ENCODE measurements at regions not wholly inside any gene's neighbourhood (a gene's known extent, or its start where the extent isn't known, plus 50 kb on each side); places are given as distances from the start of the nearest gene placed in this dataset.

DNA sequence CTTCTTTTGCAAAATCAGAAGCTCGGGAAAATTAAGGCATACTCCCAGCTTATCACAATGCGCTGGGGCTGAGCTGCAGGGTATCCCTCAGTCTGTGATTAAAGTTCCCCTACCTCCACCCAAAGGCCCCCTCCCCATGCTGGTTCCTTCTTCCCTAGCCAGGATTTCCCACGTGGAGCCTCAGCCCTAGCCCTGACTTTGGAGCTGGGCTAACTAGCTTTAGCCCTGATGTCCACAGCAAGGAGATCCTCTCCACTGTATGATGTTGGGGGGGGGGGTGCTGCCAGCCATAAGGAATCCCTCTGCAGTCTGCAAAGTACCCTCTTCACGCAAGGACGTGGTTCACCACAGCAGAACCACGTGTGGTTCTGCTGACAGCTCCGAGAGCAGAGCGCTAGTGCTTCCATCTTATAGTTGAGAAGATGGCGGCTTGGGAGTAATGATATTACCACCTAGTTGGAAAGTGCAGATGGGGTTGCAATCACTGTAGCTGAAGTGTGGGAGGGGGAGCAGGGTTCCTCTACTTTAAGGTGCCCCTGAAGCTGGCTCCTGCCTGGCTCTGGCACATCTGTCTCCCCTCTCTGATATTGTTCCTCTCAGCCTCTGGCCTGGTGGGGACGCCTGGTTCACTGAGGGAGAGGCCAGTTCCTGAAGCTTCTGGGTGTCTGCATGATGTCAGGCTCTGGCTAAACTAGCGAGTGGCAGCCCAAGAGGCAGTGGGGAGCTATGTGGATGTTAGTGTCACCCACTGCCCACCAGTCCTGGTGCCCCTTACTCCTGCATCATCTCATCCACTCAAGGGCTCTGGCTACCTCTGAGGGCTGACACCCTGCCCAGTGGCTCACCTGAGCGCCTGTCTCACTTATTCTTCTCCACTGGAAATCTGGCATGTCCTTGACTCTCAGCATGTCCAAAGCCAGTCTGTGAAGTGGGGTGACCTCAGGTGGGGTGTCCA, 270.7 kb downstream of the RPS24 start:
- Histone ChIP-seq H4K20me1 (ENCODE audit: insufficient read depth) (no peaks in the 10 kb centered on the region), H3K36me3 (replicated peaks in 1 of 2; ENCODE audit: control insufficient read depth in 1 of 2, insufficient read depth in 2 of 2, low read length in 1 of 2) (no peaks in the 10 kb centered on the region), H3K4me1 (ENCODE audit: control insufficient read depth in 1 of 2, insufficient read depth in 2 of 2, low read depth in 1 of 2, low read length in 1 of 2) (peaks cover 15 to 41% of the 10 kb centered on the region in 2 experiments; a peak in 3 of 4 replicates), H3K4me3 (ENCODE audit: low read depth in 2 of 2, low read length in 1 of 2) (no peak overlapping the region), H3K9me2 (no peaks in the 10 kb centered on the region), H3K27me3 (ENCODE audit: insufficient read depth) (no peaks in the 10 kb centered on the region), H3K4me2 (no peak overlapping the region), H3K9ac (no peak overlapping the region), H2AFZ (ENCODE audit: low read depth) (0 out of 2 replicates have a peak overlapping the region, but pooled peaks have one; percentile 69), H3K79me2 (ENCODE audit: insufficient read depth) (no peaks in the 10 kb centered on the region), H3K27ac (ENCODE audit: low read depth in 2 of 2, low read length in 1 of 2) (peak overlapping the region in 1 of 2 experiments; percentile 92; a peak in 2 of 4 replicates), H3K9me3 (no peaks in the 10 kb centered on the region), H3F3A (replicated peaks; ENCODE audit: insufficient read depth) (no peaks in the 10 kb centered on the region)
- no peak for TF ChIP-seq SMC3 (IDR thresholded peaks at IDR 0.05; ENCODE audit: low read depth, low read length)
- no peak for TF ChIP-seq FOXM1 (IDR thresholded peaks at IDR 0.05; ENCODE audit: low read depth)
- TF ChIP-seq GABPA (IDR thresholded peaks at IDR 0.05; ENCODE audit: low read depth) = no peak
- 90% methylated on average over 9 of the region's 12 CpGs for WGBS (ENCODE audit: low lambda C conversion rate)
- POLR2A ChIA-PET = interaction anchor here (0.5 to 1.7 kb wide), 2 partner anchors 103 to 130 kb away, joined by 3 to 5 read pairs; no protein-coding TSS in a partner anchor
- CTCF ChIA-PET = interaction anchor here (0.6 to 5.4 kb wide), 26 partner anchors 9 to 891 kb away, joined by 3 to 67 read pairs (median 4); no protein-coding TSS in a partner anchor
- no peak for DNase-seq

DNA sequence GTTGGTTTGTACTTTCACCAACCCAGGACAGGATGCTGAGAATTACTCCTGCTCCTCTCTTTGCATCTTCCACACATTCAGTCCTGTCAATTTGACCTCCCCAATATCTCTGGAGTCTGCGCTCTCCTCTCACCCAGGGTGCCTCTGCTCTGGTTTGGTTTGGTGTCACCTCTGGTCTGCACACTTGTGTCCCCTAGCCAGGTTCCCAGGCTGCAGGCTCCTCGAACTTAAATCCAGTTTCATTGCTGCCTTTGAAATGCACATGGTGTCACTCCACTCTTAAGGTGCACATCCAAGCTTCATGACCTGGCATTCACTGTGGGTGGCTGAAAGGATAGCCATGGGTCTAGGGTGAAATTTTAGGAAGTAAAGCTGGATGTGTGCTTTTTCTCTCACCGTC, 271.6 kb downstream of the RPS24 start:
- POLR2A ChIA-PET = interaction anchor here (0.8 to 1.7 kb wide), 3 partner anchors 102 to 668 kb away, joined by 3 to 5 read pairs (median 5); no protein-coding TSS in a partner anchor
- Histone ChIP-seq H3K4me1 (ENCODE audit: control insufficient read depth in 1 of 2, insufficient read depth in 2 of 2, low read depth in 1 of 2, low read length in 1 of 2) (peaks cover 15 to 41% of the 10 kb centered on the region in 2 experiments; a peak in 3 of 4 replicates), H3K4me3 (ENCODE audit: low read depth in 2 of 2, low read length in 1 of 2) (no peak overlapping the region), H3K4me2 (no peak overlapping the region), H3K9me2 (no peaks in the 10 kb centered on the region), H3F3A (replicated peaks; ENCODE audit: insufficient read depth) (no peaks in the 10 kb centered on the region), H3K79me2 (ENCODE audit: insufficient read depth) (no peaks in the 10 kb centered on the region), H3K27me3 (ENCODE audit: insufficient read depth) (no peaks in the 10 kb centered on the region), H2AFZ (ENCODE audit: low read depth) (no peak overlapping the region), H3K9ac (no peak overlapping the region), H3K27ac (ENCODE audit: low read depth in 2 of 2, low read length in 1 of 2) (no peak overlapping the region; a peak in 1 of 4 replicates), H3K9me3 (no peaks in the 10 kb centered on the region), H4K20me1 (ENCODE audit: insufficient read depth) (no peaks in the 10 kb centered on the region), H3K36me3 (replicated peaks in 1 of 2; ENCODE audit: control insufficient read depth in 1 of 2, insufficient read depth in 2 of 2, low read length in 1 of 2) (no peaks in the 10 kb centered on the region)
- 87% methylated on average over 3 of the region's 3 CpGs for WGBS (ENCODE audit: low lambda C conversion rate)
- no peak for TF ChIP-seq TAF1 (IDR thresholded peaks at IDR 0.05; ENCODE audit: borderline replicate concordance, low read depth, low read length)
- TF ChIP-seq, protein P1, sequence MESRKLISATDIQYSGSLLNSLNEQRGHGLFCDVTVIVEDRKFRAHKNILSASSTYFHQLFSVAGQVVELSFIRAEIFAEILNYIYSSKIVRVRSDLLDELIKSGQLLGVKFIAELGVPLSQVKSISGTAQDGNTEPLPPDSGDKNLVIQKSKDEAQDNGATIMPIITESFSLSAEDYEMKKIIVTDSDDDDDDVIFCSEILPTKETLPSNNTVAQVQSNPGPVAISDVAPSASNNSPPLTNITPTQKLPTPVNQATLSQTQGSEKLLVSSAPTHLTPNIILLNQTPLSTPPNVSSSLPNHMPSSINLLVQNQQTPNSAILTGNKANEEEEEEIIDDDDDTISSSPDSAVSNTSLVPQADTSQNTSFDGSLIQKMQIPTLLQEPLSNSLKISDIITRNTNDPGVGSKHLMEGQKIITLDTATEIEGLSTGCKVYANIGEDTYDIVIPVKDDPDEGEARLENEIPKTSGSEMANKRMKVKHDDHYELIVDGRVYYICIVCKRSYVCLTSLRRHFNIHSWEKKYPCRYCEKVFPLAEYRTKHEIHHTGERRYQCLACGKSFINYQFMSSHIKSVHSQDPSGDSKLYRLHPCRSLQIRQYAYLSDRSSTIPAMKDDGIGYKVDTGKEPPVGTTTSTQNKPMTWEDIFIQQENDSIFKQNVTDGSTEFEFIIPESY (IDR thresholded peaks at IDR 0.05; ENCODE audit: borderline replicate concordance, low read depth) = no peak
- no peak for TF ChIP-seq RAD21 (IDR thresholded peaks at IDR 0.05; ENCODE audit: low read length)
- TF ChIP-seq TCF12 (IDR thresholded peaks at IDR 0.05) = no peak
- TF ChIP-seq, protein P2, sequence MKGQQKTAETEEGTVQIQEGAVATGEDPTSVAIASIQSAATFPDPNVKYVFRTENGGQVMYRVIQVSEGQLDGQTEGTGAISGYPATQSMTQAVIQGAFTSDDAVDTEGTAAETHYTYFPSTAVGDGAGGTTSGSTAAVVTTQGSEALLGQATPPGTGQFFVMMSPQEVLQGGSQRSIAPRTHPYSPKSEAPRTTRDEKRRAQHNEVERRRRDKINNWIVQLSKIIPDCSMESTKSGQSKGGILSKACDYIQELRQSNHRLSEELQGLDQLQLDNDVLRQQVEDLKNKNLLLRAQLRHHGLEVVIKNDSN (IDR thresholded peaks at IDR 0.05; ENCODE audit: borderline replicate concordance, low read depth) = no peak
- TF ChIP-seq FOSL2 (IDR thresholded peaks at IDR 0.05; ENCODE audit: borderline replicate concordance, low read depth) = no peak
- no peak for TF ChIP-seq EP300 (IDR thresholded peaks at IDR 0.05; ENCODE audit: borderline replicate concordance in 1 of 2, low read depth in 1 of 2, low read length in 1 of 2)
- TF ChIP-seq FOXJ3 (CRISPR knock-in tag; IDR thresholded peaks at IDR 0.05) = no peak
- TF ChIP-seq SIN3A (IDR thresholded peaks at IDR 0.05; ENCODE audit: borderline replicate concordance, low read depth, low read length) = no peak
- TF ChIP-seq CTCF (IDR thresholded peaks at IDR 0.05) = no peak
- TF ChIP-seq NRF1 (IDR thresholded peaks at IDR 0.05; ENCODE audit: low read depth, low read length) = no peak
- no peak for TF ChIP-seq EZH2phosphoT487 (IDR thresholded peaks at IDR 0.05; ENCODE audit: borderline replicate concordance, low read depth)
- TF ChIP-seq YY1 (IDR thresholded peaks at IDR 0.05; ENCODE audit: low read depth) = no peak
- TF ChIP-seq, protein P3, sequence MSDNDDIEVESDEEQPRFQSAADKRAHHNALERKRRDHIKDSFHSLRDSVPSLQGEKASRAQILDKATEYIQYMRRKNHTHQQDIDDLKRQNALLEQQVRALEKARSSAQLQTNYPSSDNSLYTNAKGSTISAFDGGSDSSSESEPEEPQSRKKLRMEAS (IDR thresholded peaks at IDR 0.05; ENCODE audit: low read depth) = no peak
- no peak for TF ChIP-seq RFX5 (IDR thresholded peaks at IDR 0.05; ENCODE audit: low read length)
- no peak for TF ChIP-seq MEF2A (IDR thresholded peaks at IDR 0.05; ENCODE audit: borderline replicate concordance, low read depth)
- no peak for TF ChIP-seq GATA2 (CRISPR knock-in tag; IDR thresholded peaks at IDR 0.05)
- TF ChIP-seq SMC3 (IDR thresholded peaks at IDR 0.05; ENCODE audit: low read depth, low read length) = no peak
- TF ChIP-seq GABPA (IDR thresholded peaks at IDR 0.05; ENCODE audit: low read depth) = no peak
- no peak for DNase-seq
- CTCF ChIA-PET = interaction anchor here (0.7 to 5.4 kb wide), 11 partner anchors 8 to 890 kb away, joined by 3 to 67 read pairs (median 6); no protein-coding TSS in a partner anchor
